Cardiac muscle cell (in vitro differentiated cells and primary cell): ENCODE measurements at regions not wholly inside any gene's neighbourhood (a gene's known extent, or its start where the extent isn't known, plus 50 kb on each side); places are given as distances from the start of the nearest gene placed in this dataset.

Experiments used
- DNase-seq, 2 donors: peaks; one replicate each; pipeline versions ENCODE4 v3.0.0 to v3.0.0-alpha.2; 2010 to 2017; ENCODE audit warnings: low read depth in 1 of 2, low spot score in 1 of 2
- H3K27ac ChIP-seq: fragments of 200-600 bp; sonication (generic); 2 replicates; pipeline ENCODE4 v1.5.1; 2016
- H3K27me3 ChIP-seq: fragments of 200-600 bp; sonication (generic); 2 replicates; pipeline ENCODE4 v1.6.0; 2016; ENCODE audit warnings: control low read depth
- H3K36me3 ChIP-seq: fragments of 200-600 bp; sonication (generic); 2 replicates; pipeline ENCODE4 v1.5.1; 2016; ENCODE audit warnings: control low read depth
- H3K4me1 ChIP-seq: fragments of 200-600 bp; sonication (generic); 2 replicates; pipeline ENCODE4 v1.8.1; 2017; ENCODE audit warnings: low read depth, mild to moderate bottlenecking, mixed run types
- H3K4me3 ChIP-seq: fragments of 200-600 bp; sonication (generic); 2 replicates; pipeline ENCODE4 v1.5.1; 2016; ENCODE audit warnings: mild to moderate bottlenecking
- H3K9me3 ChIP-seq: fragments of 200-600 bp; sonication (generic); 2 replicates; pipeline ENCODE4 v1.5.1; 2017; ENCODE audit warnings: low read depth, mild to moderate bottlenecking, control low read depth
- TF ChIP-seq, protein P1 (sequence below): IDR thresholded peaks from 2 replicates; pipeline ENCODE4 v1.5.1; 2012; ENCODE audit warnings: low read depth, mild to moderate bottlenecking, low read length

DNA sequence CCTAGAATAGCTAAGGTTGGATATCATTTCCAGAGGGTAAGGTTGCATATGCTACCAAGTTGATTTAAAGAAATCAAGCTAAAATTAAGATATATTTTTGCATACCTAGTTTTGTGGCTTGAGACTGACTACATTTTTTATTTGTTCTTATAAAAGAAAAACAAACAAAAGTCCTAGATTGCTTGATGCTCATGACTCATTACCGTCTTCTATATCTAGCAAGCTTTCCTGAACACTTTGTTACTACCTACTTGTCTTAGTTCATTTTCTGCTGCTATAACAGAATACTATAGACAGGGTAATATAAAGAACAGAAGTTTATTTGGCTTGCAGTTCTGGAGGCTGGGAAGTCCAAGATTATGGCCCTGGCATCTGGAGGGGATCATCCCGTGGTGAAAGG lies 152.1 kb upstream of the THRB start:
- no peaks in the 10 kb centered on the region for H3K9me3 ChIP-seq
- no peaks in the 10 kb centered on the region for H3K36me3 ChIP-seq
- no peak for DNase-seq
- H3K4me3 ChIP-seq, result no peak overlapping the region
- TF ChIP-seq, protein P1, sequence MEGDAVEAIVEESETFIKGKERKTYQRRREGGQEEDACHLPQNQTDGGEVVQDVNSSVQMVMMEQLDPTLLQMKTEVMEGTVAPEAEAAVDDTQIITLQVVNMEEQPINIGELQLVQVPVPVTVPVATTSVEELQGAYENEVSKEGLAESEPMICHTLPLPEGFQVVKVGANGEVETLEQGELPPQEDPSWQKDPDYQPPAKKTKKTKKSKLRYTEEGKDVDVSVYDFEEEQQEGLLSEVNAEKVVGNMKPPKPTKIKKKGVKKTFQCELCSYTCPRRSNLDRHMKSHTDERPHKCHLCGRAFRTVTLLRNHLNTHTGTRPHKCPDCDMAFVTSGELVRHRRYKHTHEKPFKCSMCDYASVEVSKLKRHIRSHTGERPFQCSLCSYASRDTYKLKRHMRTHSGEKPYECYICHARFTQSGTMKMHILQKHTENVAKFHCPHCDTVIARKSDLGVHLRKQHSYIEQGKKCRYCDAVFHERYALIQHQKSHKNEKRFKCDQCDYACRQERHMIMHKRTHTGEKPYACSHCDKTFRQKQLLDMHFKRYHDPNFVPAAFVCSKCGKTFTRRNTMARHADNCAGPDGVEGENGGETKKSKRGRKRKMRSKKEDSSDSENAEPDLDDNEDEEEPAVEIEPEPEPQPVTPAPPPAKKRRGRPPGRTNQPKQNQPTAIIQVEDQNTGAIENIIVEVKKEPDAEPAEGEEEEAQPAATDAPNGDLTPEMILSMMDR, result no peak
- H3K27me3 ChIP-seq, result peaks cover 12% of the 10 kb centered on the region
- no peak overlapping the region for H3K27ac ChIP-seq
- H3K4me1 ChIP-seq, result no peaks in the 10 kb centered on the region

DNA sequence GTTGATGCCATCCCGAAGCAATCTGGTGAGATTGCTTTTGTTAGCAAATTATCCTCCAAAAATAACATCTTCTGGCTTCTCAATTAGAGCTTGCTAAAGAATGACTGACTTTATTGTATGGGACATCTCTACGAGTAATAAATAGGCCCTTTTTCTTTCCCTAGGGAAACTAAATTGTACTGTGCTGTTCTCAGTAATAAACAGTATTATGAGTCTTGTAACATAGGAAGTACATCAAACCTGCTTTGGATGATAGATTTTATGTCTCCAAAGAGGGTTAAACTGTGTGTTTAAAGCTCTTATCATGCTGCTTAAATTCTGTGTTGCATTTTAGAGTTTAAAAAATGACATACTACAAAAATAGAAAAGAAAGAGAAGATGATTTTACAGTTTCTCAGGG lies 153.4 kb upstream of the THRB start:
- TF ChIP-seq, protein P1, result no peak
- DNase-seq, result no peak
- Histone ChIP-seq H3K4me3 (no peak overlapping the region), H3K36me3 (no peaks in the 10 kb centered on the region), H3K27me3 (peaks cover 12% of the 10 kb centered on the region), H3K27ac (no peak overlapping the region), H3K9me3 (no peaks in the 10 kb centered on the region), H3K4me1 (no peaks in the 10 kb centered on the region)

DNA sequence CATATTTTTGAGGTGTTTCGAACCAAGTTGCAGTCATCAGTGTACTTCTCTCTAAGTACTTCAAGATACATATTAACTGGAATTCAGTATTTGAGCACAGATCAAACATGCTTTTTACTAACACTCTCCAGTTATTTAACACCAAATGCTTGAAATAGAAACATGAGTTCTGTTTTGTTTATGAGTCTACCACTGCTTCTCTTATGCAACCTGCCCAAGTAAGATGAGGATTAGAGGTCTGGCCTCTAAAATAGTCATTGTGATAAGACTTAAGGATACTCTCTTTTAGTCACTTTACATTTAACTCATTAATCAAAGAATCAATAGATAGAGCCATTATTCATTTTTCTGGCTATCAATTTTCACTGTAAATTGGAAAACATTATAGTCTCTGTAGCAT lies 156.2 kb upstream of the THRB start:
- no peaks in the 10 kb centered on the region for H3K4me1 ChIP-seq
- DNase-seq, result no peak
- H3K9me3 ChIP-seq, result no peaks in the 10 kb centered on the region
- H3K36me3 ChIP-seq, result no peaks in the 10 kb centered on the region
- no peak overlapping the region for H3K4me3 ChIP-seq
- TF ChIP-seq, protein P1, result no peak
- no peaks in the 10 kb centered on the region for H3K27me3 ChIP-seq
- no peak overlapping the region for H3K27ac ChIP-seq

DNA sequence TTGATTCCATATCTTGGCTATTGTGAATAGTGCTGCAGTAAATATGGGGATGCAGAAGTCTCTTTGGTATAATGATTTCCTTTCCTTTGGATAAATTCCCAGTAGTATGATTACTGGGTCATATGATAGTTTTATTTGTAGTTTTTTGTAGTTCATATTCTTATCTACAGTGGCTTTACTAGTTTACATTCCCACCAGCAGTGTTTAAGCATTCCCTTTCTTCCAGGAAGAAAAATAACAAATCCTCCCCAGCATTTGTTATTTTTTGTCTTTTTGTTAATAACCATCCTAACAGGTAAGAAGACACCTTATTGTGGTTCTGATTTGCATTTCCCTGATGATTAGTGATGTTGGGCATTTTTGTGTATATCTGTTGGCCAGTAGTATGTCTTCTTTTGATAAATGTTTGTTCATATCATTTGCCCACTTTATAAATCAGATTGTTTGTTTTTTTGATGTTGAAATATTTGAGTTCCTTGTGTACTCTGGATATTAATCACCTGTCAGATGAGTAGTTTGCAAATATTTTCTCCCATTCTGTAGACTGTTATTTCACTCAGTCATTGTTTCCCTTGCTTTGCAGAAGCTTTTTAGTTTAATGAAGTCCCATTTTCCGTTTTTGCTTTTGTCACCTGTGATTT lies 163.3 kb upstream of the THRB start:
- Histone ChIP-seq H3K4me1 (no peaks in the 10 kb centered on the region), H3K36me3 (no peaks in the 10 kb centered on the region), H3K4me3 (no peak overlapping the region), H3K9me3 (no peaks in the 10 kb centered on the region), H3K27ac (no peak overlapping the region), H3K27me3 (no peaks in the 10 kb centered on the region)
- TF ChIP-seq, protein P1, result no peak
- no peak for DNase-seq

DNA sequence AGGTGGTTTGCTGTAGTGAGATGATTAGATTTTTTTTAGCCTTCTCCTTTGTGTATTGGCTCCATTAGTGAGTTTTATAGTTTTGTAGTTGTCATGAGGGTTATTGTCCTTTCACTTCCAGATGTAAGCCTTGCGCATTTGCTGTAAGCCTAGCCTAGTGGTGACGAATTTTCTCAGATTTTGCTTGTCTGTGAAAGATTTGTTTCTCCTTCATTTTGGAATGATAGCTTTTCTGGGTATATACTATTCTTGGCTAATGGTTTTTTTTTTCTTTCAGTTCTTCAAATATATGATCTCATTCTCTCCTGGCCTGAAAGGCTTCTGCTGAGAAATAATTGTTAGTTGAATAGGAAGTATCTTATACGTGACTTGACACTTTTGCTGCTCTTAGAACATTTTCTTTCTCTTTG lies 166.5 kb upstream of the THRB start:
- no peak for DNase-seq
- H3K4me3 ChIP-seq, result no peak overlapping the region
- no peaks in the 10 kb centered on the region for H3K4me1 ChIP-seq
- no peaks in the 10 kb centered on the region for H3K9me3 ChIP-seq
- H3K36me3 ChIP-seq, result no peaks in the 10 kb centered on the region
- TF ChIP-seq, protein P1, result no peak
- H3K27me3 ChIP-seq, result no peaks in the 10 kb centered on the region
- no peak overlapping the region for H3K27ac ChIP-seq
